ENCODE measurements at regions not wholly inside any gene's neighbourhood (a gene's known extent, or its start where the extent isn't known, plus 50 kb on each side); places are given as distances from the start of the nearest gene placed in this dataset.

DNA sequence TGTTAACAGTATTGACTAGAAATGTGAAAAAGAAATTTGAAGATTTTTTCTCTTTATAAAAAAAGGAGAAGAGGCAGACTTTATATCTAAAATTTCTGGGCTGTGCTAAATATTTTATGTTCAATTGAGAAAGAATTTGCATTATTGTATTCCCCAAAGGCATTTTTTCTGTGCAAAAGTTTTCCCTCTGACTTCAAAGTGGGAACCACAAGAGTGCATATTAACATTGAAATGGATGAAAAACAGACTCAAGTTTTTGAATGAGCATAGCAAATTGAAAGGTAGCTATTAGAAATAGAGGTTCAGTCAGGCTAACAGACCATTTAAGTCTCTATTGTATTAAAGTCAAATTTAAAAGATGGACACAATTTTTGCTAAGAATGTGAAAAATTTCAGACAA is 95.2 kb downstream of the RASSF9 start (continued):
- TF ChIP-seq, protein P1, sequence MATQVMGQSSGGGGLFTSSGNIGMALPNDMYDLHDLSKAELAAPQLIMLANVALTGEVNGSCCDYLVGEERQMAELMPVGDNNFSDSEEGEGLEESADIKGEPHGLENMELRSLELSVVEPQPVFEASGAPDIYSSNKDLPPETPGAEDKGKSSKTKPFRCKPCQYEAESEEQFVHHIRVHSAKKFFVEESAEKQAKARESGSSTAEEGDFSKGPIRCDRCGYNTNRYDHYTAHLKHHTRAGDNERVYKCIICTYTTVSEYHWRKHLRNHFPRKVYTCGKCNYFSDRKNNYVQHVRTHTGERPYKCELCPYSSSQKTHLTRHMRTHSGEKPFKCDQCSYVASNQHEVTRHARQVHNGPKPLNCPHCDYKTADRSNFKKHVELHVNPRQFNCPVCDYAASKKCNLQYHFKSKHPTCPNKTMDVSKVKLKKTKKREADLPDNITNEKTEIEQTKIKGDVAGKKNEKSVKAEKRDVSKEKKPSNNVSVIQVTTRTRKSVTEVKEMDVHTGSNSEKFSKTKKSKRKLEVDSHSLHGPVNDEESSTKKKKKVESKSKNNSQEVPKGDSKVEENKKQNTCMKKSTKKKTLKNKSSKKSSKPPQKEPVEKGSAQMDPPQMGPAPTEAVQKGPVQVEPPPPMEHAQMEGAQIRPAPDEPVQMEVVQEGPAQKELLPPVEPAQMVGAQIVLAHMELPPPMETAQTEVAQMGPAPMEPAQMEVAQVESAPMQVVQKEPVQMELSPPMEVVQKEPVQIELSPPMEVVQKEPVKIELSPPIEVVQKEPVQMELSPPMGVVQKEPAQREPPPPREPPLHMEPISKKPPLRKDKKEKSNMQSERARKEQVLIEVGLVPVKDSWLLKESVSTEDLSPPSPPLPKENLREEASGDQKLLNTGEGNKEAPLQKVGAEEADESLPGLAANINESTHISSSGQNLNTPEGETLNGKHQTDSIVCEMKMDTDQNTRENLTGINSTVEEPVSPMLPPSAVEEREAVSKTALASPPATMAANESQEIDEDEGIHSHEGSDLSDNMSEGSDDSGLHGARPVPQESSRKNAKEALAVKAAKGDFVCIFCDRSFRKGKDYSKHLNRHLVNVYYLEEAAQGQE (IDR thresholded peaks at IDR 0.05; ENCODE audit: low read depth, low read length) = no peak
- TF ChIP-seq RAD21 (IDR thresholded peaks at IDR 0.05; ENCODE audit: low read length) (no peak), GABPA (IDR thresholded peaks at IDR 0.05; ENCODE audit: low read depth) (no peak), NRF1 (IDR thresholded peaks at IDR 0.05; ENCODE audit: low read depth, low read length) (no peak)
- TF ChIP-seq, protein P2, sequence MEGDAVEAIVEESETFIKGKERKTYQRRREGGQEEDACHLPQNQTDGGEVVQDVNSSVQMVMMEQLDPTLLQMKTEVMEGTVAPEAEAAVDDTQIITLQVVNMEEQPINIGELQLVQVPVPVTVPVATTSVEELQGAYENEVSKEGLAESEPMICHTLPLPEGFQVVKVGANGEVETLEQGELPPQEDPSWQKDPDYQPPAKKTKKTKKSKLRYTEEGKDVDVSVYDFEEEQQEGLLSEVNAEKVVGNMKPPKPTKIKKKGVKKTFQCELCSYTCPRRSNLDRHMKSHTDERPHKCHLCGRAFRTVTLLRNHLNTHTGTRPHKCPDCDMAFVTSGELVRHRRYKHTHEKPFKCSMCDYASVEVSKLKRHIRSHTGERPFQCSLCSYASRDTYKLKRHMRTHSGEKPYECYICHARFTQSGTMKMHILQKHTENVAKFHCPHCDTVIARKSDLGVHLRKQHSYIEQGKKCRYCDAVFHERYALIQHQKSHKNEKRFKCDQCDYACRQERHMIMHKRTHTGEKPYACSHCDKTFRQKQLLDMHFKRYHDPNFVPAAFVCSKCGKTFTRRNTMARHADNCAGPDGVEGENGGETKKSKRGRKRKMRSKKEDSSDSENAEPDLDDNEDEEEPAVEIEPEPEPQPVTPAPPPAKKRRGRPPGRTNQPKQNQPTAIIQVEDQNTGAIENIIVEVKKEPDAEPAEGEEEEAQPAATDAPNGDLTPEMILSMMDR (IDR thresholded peaks at IDR 0.05) = no peak

GRCh38 chr12:85747941-85748495 is 88.2 kb downstream of the RASSF9 start:
- Histone ChIP-seq H2AFZ (ENCODE audit: low read depth) (no peak overlapping the region; the same call in 1 of the 2 replicates), H3F3A (replicated peaks; ENCODE audit: insufficient read depth) (no peaks in the 10 kb centered on the region), H3K9me3 (no peaks in the 10 kb centered on the region), H4K20me1 (ENCODE audit: insufficient read depth) (no peaks in the 10 kb centered on the region), H3K4me1 (ENCODE audit: control insufficient read depth in 1 of 2, insufficient read depth in 2 of 2, low read depth in 1 of 2, low read length in 1 of 2) (no peaks in the 10 kb centered on the region), H3K27ac (ENCODE audit: low read depth in 2 of 2, low read length in 1 of 2) (no peak overlapping the region), H3K4me3 (ENCODE audit: low read depth in 2 of 2, low read length in 1 of 2) (no peak overlapping the region), H3K79me2 (ENCODE audit: insufficient read depth) (no peaks in the 10 kb centered on the region), H3K9ac (no peak overlapping the region), H3K4me2 (no peak overlapping the region), H3K27me3 (ENCODE audit: insufficient read depth) (no peaks in the 10 kb centered on the region), H3K36me3 (replicated peaks in 1 of 2; ENCODE audit: control insufficient read depth in 1 of 2, insufficient read depth in 2 of 2, low read length in 1 of 2) (no peaks in the 10 kb centered on the region), H3K9me2 (peaks cover 3% of the 10 kb centered on the region; the same call in 1 of the 2 replicates)
- POLR2A ChIA-PET = no interaction called here
- 15% methylated on average over 3 of the region's 3 CpGs for WGBS (ENCODE audit: low lambda C conversion rate)
- DNase-seq = no peak
- TF ChIP-seq FOXM1 (IDR thresholded peaks at IDR 0.05; ENCODE audit: low read depth) (no peak), RFX5 (IDR thresholded peaks at IDR 0.05; ENCODE audit: low read length) (no peak), SMC3 (IDR thresholded peaks at IDR 0.05; ENCODE audit: low read depth, low read length) (no peak), MEF2A (IDR thresholded peaks at IDR 0.05; ENCODE audit: borderline replicate concordance, low read depth) (no peak), ELF1 (IDR thresholded peaks at IDR 0.05) (no peak), RAD21 (IDR thresholded peaks at IDR 0.05; ENCODE audit: low read length) (no peak), SIN3A (IDR thresholded peaks at IDR 0.05; ENCODE audit: borderline replicate concordance, low read depth, low read length) (no peak), YY1 (IDR thresholded peaks at IDR 0.05; ENCODE audit: low read depth) (no peak), GATA2 (CRISPR knock-in tag; IDR thresholded peaks at IDR 0.05) (no peak), MAX (IDR thresholded peaks at IDR 0.05; ENCODE audit: low read depth) (no peak), FOXJ3 (CRISPR knock-in tag; IDR thresholded peaks at IDR 0.05) (no peak), NFIC (IDR thresholded peaks at IDR 0.05; ENCODE audit: borderline replicate concordance) (no peak), EZH2phosphoT487 (IDR thresholded peaks at IDR 0.05; ENCODE audit: borderline replicate concordance, low read depth) (no peak)
- CTCF ChIA-PET = no interaction called here
